GM19043 (cell line): ENCODE measurements at regions not wholly inside any gene's neighbourhood (a gene's known extent, or its start where the extent isn't known, plus 50 kb on each side); places are given as distances from the start of the nearest gene placed in this dataset.

Experiments
- ATAC-seq: cut with Tn5 transposase; IDR thresholded peaks from one replicate; pipeline ENCODE4 v1.9.1; 2021; ENCODE audit warnings: low read depth; ENCODE audit not compliant: unreplicated experiment

DNA sequence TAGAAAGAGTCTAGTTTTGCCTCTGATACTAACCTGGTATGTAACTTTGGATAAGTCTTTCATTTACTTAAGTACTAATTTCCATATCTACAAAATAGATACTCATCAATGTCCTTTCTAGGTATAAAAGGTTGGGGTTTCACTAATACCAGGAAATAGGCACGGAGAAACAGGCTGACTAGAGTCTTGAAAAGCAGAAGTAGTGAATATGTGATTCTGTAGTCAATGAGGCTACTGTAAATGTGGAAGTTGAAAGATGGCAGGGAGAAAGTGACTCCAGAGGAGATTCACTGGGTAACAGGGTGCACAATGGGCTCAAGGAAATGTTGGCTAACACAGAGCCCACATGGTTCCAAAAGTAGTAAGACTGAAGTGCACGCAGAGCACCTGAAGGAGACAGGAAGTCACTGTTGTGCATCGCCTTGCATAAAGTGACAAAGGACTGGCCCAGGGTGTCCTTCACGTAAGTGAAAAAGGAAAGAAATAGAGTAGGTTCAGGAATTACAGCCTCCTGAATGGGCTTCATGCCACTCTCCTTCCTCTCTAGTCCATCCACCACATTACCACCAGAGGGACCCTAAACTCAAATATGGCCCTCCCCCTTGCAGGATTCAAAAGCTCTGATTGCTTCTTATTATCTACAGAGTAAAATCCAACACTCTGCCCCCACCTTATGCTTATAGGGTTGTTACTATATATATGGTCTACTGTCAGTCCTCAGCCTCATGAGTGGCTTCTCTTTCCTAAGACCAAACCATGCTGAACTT, 288.0 kb upstream of the SMARCA2 start:
- ATAC-seq = no peak

DNA sequence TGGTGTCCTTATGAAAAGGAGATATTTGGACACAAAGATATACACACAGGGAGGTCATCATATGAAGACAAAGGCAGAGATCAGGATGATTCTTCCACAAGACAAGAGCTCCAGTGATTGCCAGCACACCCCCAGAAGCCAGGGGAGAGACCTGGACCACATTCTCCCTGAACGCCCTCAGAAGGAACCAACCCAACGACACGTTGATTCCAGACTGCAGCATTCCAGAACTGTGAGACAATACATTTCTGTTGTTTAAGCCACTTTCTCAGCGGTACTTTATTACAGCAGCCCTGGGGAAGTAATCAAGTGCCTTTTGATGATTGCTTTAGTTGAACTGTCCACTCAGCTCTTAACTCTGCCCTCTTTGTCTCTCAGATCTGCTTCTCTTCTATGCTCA, 285.5 kb upstream of the SMARCA2 start:
- no peak for ATAC-seq

DNA sequence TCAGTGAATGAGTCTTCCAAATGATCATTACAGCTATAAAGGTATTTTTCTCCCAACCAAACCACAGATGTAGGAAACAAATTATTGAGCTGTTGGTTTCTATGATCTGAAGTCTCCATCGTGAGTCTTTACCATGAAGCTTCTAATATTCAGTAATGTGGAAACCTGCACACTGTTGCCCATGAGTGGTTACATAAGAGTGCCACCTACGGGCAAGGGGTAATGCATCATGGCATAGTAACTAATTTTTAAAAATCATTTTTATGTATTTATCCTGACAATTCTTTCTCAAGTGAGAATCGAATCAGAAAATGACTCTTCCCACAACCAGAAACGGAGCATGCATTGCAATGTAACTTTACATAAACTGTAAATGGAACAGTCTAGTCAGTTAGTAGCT, 282.5 kb upstream of the SMARCA2 start:
- no peak for ATAC-seq

DNA sequence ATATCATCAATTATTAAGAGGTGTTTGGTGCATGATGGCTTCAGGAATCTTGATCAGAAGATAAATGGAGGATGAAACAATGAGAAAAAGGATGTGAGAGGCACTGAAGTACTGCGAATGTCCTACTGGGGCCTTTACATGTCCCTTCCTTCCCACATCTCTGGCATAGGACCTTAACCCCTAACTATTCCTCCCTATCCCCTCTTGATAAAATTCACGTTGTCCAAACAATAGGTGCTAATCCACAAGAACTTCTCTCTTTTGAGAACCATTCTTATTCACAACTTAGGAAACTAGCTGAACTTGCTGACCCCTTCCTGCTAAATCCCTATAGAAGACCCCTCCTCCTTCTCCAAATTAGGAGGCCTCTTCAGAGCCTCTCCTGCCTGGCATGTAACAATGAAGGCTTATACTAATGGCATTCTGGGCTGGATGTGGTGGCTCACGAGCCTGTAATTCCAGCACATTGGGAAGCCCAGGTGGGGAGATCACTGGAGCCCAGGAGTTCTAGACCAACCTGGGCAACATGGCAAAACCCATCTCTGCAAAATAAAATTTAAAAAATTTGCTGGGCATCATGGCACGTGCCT, 276.5 kb upstream of the SMARCA2 start:
- ATAC-seq = no peak

DNA sequence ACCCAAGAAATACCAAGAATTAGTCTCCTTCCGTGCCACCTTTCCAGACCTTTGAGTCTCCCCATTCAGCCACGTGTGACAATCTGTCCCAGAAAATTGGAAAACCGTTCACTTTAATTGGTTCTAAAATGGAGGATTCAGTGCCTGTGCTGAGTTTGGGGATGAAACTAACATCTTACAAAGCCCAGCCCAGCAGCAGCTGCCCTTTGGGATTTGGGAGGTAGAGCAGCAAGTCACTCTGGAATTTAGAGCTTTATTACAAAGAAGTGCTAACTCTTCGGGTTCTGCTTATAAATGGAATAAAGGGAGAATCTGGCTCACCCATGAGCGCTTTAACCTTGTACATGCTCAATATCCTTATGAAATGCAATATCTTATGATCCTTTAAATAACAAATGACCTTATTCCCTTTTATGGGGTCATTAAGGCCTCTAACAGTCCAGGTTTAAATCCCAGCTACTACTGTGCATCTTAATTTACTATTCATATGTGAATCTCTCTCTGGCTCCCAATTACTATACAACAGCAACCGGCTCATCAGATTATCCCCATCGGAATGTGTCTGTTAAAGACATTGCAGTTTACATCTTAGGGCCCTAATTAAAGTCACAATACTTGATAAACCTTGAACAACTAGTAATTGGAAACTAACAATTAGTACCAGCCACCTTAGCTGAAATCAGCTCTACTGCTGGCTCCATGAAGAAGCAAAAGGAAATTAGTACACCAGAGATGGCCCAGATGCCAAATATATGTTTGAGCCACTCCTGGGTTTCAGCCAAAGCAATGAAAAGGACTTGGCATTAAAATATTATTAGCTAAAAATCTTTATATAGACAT, 271.8 kb upstream of the SMARCA2 start:
- ATAC-seq = no peak

DNA sequence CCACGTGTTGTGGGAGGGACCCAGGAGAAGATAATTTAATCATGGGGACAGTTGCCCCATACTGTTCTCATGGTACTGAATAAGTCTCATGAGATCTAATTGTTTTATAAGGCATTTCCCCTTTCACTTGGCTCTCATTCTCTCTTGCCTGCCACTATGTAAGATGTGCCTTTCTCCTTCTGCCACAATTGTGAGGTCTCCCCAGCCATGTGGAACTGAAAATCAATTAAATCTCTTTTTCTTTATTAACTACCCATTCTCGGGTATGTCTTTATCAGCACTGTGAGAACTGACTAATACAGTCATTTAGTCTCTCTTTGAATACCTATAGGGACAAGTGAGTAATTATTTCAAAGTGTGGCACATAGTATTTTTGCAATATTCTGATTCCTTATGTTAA, 269.2 kb upstream of the SMARCA2 start:
- no peak for ATAC-seq

DNA sequence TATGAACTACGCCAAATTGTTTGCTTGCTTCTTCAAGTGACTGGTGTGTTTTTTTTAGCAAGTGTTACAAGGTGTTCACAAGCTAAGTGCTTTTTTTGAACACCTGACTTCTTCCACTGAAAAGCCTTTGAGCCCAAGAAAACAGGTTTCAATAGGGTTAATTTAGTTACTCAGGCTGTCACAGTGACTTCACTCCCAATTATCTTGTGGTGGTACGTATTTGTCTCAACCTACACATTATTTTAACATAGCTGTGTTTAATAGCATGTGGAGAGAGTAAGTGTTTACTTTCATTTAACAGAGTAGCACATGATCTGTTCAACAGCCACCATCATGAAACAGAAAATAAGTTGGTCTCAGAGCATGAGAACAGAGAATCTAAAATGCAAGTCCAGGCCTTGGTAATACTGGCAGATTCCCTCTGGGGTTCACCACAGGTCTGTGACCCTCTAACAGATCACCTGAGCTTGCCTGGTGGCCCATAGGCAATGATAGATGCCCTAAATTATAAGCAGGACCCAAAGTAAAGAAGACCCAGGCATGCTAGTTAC, 267.7 kb upstream of the SMARCA2 start:
- no peak for ATAC-seq

DNA sequence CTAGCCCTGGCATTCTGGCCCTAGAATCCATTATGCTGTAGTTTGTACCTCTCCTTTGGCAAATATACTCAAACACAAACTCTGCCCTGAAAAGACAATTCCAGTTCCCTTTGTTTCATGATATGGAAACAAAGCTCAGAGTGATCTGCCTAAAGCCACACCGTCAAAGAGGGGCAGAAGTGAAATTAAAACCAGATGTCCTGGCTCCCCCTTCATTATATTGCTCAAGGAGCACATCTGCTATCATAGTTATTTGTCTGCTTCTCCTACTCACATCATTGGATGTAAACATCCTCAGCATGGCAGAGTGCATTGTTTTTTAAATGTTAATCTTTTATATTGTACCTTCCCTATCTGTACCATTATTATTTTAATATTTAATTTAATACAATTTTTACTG, 266.7 kb upstream of the SMARCA2 start:
- no peak for ATAC-seq

DNA sequence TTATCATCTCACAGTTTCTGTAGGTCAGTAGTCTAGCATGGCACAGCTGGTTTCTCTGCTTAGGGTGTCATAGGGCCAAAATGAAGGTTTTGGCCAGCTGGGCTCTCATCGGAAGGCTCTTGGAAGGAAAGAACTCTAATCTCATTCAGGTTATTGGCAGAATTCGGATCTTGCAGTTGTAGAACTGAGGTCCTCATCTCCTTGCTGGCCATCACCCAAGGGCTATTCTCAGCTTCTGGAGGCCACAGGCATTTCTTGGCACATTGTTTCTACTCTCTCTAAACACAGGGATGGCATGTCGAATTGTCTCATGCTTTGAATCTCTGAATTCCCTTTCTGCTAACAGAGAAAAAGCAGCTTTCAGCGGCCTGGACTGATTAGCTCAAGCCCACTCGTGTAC, 258.0 kb upstream of the SMARCA2 start:
- ATAC-seq = no peak

DNA sequence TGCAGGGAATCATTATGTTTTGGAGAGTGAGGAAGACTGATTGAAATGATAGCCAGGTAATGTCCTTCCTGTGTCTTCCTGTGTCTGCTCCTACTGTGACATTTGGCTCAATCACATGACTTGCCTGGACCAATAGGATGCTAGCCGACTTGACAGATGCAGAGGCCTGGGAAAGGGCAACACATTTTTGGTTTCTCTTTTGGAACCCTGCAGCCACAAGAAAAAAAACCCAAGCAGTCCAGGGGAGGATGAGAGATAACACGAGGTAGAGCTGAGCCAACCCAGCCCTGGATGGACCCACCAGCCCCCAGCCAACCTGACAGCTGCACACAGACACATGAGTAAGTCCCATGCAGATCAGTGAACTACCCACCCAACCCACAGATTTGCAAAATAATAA, 256.1 kb upstream of the SMARCA2 start:
- no peak for ATAC-seq

DNA sequence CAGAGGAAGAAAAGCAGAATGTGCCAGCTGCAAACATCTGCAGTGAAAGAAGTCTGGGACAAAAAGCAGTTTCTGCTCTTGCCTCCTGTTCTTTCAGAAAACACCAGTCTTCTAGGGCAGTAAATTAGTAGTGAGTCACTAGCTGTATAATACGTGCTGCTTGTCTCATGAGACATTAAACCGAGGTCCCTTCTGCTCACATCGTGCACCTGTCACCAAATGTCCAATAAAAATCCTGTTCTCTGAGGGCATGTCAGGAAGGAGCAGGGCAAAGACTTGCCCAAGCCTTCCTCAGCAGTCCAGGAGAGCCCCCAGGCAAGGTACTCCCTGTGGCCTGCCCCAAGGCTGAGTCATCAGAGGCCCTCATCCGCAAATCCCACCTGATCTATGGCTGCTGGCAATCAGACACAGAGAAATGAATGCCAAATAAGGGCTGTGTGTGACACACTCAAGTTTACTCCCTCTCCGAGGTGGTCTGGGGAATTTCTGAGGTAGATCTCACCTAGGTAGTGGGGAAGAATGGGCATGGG, 255.3 kb upstream of the SMARCA2 start:
- ATAC-seq = no peak

DNA sequence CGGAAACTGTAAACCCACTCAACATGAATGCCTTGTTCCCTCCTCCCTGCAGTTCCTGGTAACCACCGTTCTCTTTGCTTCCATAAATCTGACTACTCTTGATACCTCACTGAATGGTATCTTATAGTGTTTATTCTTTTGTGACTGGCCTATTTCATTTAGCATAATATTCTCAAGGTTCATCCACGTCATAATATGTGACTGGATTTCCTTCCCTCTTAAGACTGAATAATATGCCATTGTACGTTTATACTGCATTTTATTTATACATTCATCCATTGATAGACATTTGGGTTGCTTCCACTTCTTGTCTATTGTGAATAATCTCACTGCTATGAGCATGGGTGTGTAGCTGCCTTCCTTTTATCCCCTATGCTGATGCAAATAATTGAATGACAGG, 253.3 kb upstream of the SMARCA2 start:
- ATAC-seq = no peak

DNA sequence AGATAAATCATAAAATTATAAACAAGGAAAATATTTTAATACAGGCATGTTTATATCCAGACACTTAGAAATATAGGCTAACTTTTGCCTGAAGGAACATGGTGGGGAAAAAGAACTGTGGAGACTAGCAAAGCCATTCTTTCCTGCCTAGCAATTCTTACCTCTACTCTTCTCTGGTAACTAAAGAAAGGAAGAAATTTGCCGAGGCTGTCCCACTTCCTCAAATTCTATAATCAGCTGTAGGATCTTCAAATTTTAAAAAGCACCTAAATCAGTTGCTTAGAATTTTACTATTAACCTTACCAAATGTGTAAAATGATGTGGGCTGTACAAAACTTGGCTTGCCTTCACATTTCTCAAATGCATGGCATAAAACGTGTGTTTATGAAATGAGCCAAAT, 249.1 kb upstream of the SMARCA2 start:
- ATAC-seq = no peak

DNA sequence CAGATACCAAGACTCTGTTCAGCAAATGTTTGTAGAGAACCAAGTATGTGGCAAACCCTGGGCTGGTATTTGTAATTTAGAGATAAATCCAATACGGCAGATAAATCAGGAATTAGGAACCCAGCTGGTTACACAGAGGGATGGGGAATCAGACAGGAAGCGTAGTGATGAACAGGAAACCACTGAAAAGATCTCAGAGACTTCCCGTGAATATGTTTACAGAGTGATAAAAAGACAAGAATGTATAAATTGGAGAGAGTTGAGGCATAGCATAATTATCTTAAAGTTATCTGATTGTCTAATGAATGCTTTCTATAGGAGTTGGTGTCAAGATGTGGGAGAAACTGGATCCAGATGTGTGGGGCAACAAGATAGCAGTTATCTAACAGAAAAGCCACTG, 246.6 kb upstream of the SMARCA2 start:
- no peak for ATAC-seq

DNA sequence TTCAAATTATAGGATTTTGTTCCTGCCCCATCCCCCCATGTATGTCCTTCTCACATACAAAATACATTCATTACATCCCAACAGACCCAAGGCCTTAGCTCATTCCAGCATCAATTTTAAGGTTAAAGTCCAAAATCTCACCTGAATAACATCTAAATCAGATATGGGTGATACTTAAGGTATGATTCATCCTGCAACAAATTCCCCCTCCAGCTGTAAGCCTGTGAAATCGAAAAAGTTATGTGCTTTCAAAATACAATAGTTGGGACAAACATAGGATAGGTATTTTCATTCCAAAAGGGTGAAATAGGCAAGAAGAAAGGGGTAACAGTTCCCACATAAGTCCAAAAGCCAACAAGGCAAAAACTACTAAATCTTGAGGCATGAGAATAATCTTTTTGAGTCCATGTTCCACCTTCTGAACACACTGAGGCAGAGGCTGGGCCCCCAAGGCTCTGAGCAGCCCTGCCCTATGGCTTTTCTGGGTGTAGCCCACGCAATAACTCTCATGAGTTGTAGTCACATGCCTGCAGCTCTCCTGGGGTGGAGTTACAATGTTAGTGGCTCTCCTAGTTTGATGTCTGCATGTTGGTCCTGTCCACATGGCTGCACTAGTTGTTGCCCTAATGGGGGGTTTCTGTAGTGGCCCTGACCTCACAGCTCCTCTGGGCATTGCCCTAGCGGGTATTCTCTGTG, 243.9 kb upstream of the SMARCA2 start:
- ATAC-seq = no peak

DNA sequence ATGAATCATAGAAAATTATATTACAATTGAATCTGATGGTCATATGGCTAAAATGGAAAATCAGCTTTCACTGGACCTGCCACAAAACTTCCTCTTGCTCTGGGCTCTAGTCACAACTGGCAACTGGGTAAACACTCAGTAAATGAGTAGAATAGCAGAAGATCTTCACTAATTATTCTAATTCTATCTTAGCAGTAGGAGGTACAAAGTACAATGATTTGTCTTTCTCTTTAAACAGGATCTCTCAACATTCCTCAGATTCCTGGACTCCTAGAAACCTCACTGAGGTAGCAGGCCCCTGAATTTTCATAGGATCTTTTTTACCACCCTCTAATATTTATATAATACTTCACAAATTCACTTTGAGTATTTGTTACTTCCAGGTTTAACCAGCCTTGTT, 239.9 kb upstream of the SMARCA2 start:
- no peak for ATAC-seq

DNA sequence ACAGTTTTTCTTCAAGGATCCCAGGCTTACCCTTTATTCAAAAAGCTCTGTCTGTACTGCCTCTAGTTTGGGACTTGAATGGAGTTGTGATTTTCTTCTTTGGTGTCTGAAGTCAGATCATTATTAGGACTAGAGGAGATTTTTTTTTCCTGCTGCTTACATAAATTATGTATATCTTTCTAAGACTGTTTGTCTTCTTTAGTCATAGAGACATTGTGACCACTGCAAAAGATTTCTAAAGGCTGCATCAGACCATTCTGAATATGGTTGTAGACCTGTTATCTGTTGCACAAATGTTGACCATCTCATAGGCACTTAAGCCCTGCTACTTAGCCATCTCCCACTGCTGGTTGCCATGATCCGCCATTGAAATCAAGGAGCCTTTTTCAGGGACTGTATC, 238.5 kb upstream of the SMARCA2 start:
- no peak for ATAC-seq

DNA sequence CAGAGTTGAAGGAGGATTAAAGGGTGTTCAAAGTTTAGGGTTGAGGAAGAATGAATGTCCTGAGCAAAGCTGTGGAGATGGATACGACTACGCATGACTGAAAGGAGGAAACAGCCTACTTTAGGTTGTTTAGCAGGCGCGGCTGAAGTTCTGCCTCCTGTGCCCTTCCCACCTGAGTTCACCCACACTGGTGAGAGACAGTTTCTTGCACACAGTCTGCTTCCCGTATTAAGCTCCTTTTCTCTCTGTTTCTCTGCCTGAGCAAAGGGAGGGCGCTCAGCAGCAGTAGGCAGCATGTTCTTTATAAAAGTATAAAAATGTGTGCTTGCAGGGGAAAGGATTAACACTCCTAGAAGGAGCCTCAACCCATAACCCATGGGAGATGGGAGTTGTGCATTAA, 224.0 kb upstream of the SMARCA2 start:
- no peak for ATAC-seq

DNA sequence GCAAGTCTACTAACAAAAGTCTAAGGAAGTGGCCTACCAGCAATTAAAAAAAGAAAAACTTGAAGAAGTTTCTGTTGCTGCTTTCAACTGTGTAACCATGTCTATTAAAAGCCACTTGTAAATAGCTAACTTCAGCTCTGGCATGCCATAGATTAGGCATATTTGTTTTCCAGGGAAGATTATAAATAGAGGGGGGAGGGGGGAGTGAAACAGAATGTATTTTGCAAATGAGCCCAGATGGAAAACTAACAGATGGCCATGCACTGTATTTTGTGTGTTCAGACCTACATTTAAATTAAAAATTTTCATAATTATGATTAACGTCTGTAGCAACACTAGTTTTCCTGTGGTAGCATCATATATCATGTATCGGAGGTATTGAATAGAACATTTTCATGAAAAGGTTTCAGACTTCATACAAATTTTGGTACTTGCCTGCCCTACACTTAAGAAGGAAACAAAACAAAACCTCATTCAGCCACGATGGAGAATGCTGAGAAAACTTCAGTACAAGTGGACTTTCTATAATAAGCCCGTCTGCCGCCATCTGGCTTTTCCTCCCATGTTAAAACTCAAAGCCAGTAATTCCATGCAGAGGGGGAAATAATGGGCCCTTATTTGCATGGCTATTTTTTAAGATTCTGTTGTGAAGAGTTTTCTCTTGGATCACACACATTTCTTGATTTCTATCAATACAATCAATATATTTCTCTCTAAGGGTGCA, 220.4 kb upstream of the SMARCA2 start:
- ATAC-seq = no peak
